HG03565 (cell line): ENCODE measurements at regions not wholly inside any gene's neighbourhood (a gene's known extent, or its start where the extent isn't known, plus 50 kb on each side); places are given as distances from the start of the nearest gene placed in this dataset.

Experiments
- ATAC-seq: cut with Tn5 transposase; IDR thresholded peaks from one replicate; pipeline ENCODE4 v1.9.1; 2021; ENCODE audit warnings: mild to moderate bottlenecking, moderate library complexity; ENCODE audit not compliant: unreplicated experiment

- ATAC-seq = no peak
Observed at GRCh38 chr1:218670875-218671274, 325.7 kb downstream of the TGFB2 start.

- ATAC-seq = no peak
Observed at GRCh38 chr1:218671573-218671972, 326.4 kb downstream of the TGFB2 start.

GRCh38 chr1:218673170-218673569 lies 328.0 kb downstream of the TGFB2 start:
- ATAC-seq = no peak

- ATAC-seq = no peak
Observed at GRCh38 chr1:218674280-218674773, 329.2 kb downstream of the TGFB2 start.

GRCh38 chr1:218677026-218677425 lies 331.9 kb downstream of the TGFB2 start:
- no peak for ATAC-seq

DNA sequence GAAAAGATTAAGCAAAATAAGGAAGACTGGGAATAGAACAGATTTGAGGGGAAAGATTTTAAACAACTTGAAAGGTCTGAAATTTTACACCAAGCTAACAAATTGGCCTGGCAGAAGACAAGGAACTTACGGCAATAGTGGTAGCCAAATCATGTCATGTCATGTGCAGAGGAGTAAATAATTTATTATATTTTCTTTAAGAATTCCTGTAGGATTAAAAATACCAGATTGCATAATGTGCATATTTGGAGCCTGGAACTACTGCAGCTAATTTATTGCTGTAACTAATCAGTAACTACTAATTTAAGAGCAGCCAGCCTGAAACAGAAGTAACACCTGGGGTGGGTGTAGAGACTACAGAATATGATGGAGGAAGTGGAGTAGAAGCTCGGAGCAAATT lies 334.3 kb downstream of the TGFB2 start:
- no peak for ATAC-seq

- no peak for ATAC-seq
Observed at GRCh38 chr1:218679988-218680748, 335.0 kb downstream of the TGFB2 start.

DNA sequence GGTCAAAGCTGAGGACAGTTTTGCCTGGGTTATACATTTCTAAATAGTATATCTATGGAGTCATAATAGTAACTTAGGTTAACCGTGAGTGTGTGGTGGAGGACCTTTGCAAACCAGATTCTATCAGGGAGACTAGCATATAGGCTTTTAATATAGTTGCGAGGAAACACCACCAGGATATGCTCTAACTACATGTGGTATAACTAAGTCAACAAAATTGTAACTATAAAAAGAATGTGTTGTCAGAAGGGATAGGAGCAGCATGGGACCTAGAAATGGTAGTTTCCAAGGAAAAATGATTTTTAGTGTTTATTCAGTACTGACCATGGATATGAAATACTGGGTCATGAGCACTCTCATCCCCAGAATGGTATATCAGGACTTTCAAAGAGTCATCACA lies 338.1 kb downstream of the TGFB2 start:
- no peak for ATAC-seq

- ATAC-seq = no peak
Observed at GRCh38 chr1:218686258-218686657, 341.1 kb downstream of the TGFB2 start.

DNA sequence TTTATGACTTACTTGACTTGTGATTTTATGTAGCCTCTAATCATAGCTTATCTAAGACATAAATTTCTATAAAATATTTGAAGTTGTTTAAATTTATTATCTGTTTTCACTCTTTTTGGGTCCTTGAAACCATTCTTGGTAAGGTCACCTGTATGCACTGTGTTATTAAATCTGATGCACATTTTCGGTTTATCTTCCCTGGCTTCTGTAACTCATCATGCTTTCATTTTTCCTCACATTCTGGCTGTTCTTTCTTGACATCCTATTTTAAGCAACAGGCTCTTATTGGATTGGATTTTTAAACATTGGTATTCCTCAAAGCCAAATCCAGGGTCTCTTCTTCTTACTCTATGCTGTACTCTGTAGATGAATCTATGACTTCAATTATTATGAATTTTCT lies 341.6 kb downstream of the TGFB2 start:
- ATAC-seq = no peak

DNA sequence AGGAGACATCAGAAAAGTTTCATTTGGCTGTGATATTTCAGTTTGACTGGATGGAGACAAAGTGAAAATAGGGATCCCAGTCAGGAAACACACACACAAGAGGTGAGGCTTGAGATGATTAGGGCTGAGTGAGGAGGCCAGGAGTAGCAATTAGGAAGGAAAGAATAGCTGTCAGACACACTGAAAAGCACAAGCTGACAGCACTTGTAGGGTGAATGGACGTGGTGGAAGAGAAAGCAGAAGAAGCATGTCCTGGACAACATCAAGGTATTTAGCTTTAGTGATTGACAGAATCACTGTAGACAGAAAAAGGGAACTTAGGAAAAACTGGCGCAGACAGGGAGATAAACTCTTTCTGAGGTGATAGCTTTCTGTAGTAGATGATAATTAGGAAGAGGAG lies 347.7 kb downstream of the TGFB2 start:
- ATAC-seq = no peak

- no peak for ATAC-seq
Observed at GRCh38 chr1:218693599-218693998, 348.5 kb downstream of the TGFB2 start.

DNA sequence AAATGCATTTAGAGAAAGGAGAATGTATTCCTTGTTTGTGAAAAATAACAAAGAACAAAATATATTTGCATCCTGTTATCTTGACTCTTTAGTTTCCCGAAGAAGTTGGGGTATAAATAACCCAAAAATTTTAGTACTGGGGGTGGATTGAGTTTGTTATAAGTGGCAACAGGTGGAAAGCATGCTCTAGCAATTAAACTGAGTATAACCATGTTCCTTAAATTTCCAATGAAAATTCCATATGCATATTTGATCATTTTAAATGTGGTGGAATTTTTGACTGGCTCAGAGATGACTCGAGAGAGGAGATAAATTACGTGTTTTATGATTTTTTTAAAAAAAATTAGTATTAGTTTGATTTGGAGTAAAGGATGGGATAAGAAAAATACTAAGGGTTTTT lies 348.9 kb downstream of the TGFB2 start:
- ATAC-seq = no peak

DNA sequence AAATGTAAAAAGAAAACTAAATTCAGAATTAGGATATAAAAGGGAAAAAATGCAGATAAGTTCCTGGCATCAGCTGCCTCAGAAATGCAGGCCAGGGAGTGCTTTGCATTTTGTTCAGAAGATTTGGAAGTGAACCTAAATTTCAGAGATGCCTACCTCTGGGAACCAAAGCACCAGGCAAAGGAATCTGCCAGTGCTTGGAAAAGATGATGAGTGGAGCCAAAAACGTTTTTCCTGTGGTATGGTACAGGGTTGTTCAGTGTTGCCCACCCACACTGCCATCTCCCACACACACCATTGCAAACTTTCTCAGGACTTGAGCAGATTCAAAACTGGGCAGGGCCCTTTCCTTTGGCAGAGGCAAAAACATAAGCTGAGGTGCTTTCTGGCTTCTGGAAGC lies 349.5 kb downstream of the TGFB2 start:
- no peak for ATAC-seq

GRCh38 chr1:218695525-218695924 lies 350.4 kb downstream of the TGFB2 start:
- ATAC-seq = no peak

DNA sequence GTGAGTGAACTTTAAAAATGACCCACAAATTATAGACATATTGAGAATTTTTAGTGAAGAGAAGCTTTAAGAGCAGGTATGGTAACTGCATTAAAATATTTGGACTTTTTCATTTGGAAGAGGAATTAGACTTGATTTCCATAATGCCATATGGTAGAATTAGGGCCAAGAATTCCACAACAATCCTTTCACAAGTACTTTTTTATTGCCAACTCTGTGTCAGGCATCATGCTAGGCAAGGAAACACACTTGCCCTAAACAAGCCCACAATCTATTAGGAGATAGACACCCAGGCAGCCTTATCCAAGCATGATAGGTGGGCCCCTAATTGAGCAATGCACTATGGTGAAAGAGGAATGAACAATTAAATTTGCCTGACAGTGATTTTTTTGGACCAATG lies 353.0 kb downstream of the TGFB2 start:
- no peak for ATAC-seq

- no peak for ATAC-seq
Observed at GRCh38 chr1:218699421-218699820, 354.3 kb downstream of the TGFB2 start.

DNA sequence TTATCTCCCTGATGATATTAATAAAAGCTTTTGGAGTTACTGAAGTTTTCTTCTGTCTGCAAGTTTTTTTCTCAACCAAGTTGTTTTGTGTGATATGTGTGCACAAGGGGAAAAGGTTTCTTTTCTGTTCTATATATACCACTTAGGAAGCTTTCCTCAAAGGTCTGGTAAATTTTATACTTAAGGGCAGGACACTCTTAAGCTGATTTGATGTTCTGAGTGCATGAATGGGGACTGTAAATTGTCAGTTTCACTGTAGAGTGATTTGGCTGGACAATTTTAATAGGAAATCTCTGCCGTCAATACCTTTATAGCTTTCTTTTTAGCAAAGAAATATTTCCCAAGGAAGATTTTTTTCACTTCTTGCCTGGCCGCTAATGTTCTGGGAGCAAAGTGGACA lies 354.7 kb downstream of the TGFB2 start:
- no peak for ATAC-seq

- no peak for ATAC-seq
Observed at GRCh38 chr1:218700666-218701065, 355.5 kb downstream of the TGFB2 start.

DNA sequence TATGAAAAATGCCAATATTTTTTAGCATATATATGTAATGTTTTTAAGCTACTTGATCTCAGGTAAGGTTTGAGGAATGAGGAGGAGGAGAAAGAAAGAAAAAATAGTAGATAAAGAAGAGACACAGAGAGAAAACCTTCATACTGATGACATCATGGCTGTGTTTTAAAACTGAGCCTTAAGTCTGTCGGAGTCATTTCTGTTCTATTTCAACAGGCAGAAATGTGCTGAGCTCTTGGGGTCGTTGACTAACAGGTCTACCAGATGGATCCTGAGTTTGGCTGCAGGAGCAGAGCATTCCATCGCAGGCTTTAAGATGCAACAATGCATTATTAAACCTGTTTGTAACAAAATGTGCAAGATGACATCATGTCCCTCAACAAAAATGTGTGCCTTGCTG lies 356.0 kb downstream of the TGFB2 start:
- ATAC-seq = no peak

DNA sequence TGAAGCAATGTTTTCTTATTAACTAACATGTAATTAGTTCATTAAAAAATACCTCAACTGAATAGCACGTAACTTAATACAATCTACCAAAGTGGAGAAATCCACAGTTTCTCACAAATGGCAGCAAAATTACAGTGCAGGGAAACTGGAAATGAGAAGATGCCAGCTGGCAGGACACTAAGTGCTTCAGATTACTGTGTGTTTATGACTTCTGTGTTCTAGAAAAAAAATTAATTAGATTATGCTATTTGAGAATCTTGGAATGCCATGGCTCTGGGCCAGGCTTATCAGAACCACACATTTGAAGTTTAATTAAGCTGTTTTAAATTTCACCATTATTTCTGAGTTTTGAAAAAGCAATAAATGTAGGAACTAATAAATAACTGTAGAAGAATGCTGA lies 357.6 kb downstream of the TGFB2 start:
- ATAC-seq = no peak

DNA sequence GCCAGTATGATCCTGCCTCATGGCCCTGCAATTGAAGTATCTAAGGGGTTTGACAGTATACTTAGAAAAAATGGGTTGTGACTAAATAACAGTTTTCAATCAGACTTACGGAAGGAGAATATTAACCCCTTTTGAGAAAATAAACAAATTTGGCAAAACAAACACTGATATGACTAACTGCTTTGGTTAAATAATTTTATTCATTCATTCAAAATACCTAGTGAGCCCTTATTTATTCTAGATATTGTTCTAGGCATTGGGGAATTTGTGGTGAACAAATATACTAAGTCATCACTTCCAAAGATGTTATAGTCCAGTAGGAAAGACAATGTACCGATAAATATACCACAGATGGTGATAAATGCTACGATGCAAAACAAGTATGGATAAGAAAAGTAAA lies 358.7 kb downstream of the TGFB2 start:
- ATAC-seq = no peak

GRCh38 chr1:218705391-218705790 lies 360.3 kb downstream of the TGFB2 start:
- ATAC-seq = no peak
